SK-N-MC (cell line): ENCODE measurements at regions not wholly inside any gene's neighbourhood (a gene's known extent, or its start where the extent isn't known, plus 50 kb on each side); places are given as distances from the start of the nearest gene placed in this dataset.

Source experiments
- DNase-seq: peaks from one replicate; pipeline ENCODE4 v3.0.0-alpha.2; 2011; ENCODE audit warnings: low read depth, low spot score
- H3K27ac ChIP-seq: fragments of 200-600 bp; sonication (generic); 2 replicates; pipeline ENCODE4 v1.5.1; 2016; ENCODE audit warnings: mixed run types
- H3K36me3 ChIP-seq: fragments of 200-600 bp; sonication (generic); 2 replicates; pipeline ENCODE4 v1.6.1; 2017; ENCODE audit warnings: antibody characterized with exemption, low read length, mixed read lengths; ENCODE audit not compliant: insufficient read depth
- H3K4me3 ChIP-seq: fragments of 200-600 bp; sonication (generic); 2 replicates; pipeline ENCODE4 v1.5.1; 2016
- H3K9ac ChIP-seq: fragments of 200-600 bp; sonication (generic); 2 replicates; pipeline ENCODE4 v1.8.0; 2017; ENCODE audit warnings: mixed run types, mixed read lengths; ENCODE audit not compliant: insufficient read length
- H3K9me3 ChIP-seq: fragments of 200-600 bp; sonication (generic); 2 replicates; pipeline ENCODE4 v1.6.1; 2017; ENCODE audit warnings: low read depth, mild to moderate bottlenecking, antibody characterized with exemption, low read length, moderate library complexity, mixed read lengths
- EZH2 ChIP-seq: fragments of 200-600 bp; sonication (generic); IDR thresholded peaks from one replicate; pipeline ENCODE4 v1.6.1; 2017; ENCODE audit warnings: antibody characterized with exemption
- FOXP2 ChIP-seq: optimal IDR thresholded peaks from 2 replicates; pipeline ENCODE3; 2011; ENCODE audit warnings: mild to moderate bottlenecking, moderate library complexity; ENCODE audit not compliant: insufficient read depth; ENCODE audit errors: extremely low read length, control extremely low read depth
- POLR2AphosphoS5 ChIP-seq: IDR thresholded peaks from 2 replicates; pipeline ENCODE4 v1.6.1; 2012; ENCODE audit warnings: mild to moderate bottlenecking, low read depth, low read length, borderline replicate concordance

- no peak for TF ChIP-seq FOXP2
- TF ChIP-seq POLR2AphosphoS5: no peak
- TF ChIP-seq EZH2: no peak
- H3K36me3 ChIP-seq: no peaks in the 10 kb centered on the region
- H3K9me3 ChIP-seq: no peaks in the 10 kb centered on the region
- no peak for DNase-seq
- no peak overlapping the region for H3K4me3 ChIP-seq
- H3K9ac ChIP-seq: no peak overlapping the region
- no peak overlapping the region for H3K27ac ChIP-seq
These were observed 72.4 kb upstream of the AMZ2 start for GRCh38 chr17:68175416-68175815.

GRCh38 chr17:68175905-68176304 is 71.9 kb upstream of the AMZ2 start:
- no peak overlapping the region for H3K4me3 ChIP-seq
- no peaks in the 10 kb centered on the region for H3K36me3 ChIP-seq
- H3K9ac ChIP-seq: no peak overlapping the region
- H3K9me3 ChIP-seq: no peaks in the 10 kb centered on the region
- no peak for DNase-seq
- TF ChIP-seq POLR2AphosphoS5 (no peak), EZH2 (no peak), FOXP2 (no peak)
- H3K27ac ChIP-seq: no peak overlapping the region

DNA sequence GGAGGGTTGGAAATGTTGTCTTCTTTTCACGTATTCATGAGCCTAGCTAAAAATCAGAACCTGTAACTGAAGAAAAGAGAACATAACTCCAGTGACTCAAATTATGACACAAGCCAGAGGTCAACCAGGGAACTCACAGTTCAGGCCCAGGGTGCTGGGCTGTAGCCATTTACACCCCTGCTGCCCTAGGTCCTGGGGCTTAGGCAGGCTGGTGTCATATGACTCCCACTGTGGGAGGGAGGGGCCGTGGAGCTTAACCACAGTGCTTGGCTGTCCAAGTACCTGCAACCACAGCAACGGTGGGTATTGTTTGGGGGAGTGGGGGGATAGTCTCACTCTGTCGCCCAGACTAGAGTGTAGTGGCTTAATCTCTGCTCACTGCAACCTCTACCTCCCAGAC is 71.1 kb upstream of the AMZ2 start:
- TF ChIP-seq EZH2: no peak
- no peak for TF ChIP-seq FOXP2
- TF ChIP-seq POLR2AphosphoS5: no peak
- Histone ChIP-seq H3K27ac (no peak overlapping the region), H3K36me3 (no peaks in the 10 kb centered on the region), H3K9ac (no peak overlapping the region), H3K4me3 (no peak overlapping the region), H3K9me3 (no peaks in the 10 kb centered on the region)
- no peak for DNase-seq

DNA sequence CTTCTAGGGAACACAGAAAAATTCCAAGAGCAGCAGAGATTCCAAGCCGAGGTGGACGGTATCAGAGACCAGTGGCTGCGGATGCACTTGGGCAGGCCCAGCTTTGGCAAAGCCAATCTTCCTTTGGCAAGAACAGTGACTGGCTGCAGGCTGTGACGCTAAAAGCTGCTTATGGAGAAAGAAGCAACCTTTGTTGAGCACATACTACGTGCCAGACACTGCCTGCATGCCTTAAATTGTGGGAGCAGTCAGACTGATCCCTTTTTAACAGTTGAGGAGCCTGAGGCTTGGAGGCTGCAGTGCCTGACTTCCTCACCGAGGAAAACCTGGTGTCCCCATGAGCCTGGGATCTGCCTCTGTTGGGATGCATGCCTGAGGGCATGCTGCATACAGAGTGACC is 69.0 kb upstream of the AMZ2 start:
- no peak overlapping the region for H3K4me3 ChIP-seq
- DNase-seq: no peak
- H3K9me3 ChIP-seq: no peaks in the 10 kb centered on the region
- H3K36me3 ChIP-seq: no peaks in the 10 kb centered on the region
- no peak for TF ChIP-seq POLR2AphosphoS5
- TF ChIP-seq EZH2: no peak
- no peak overlapping the region for H3K27ac ChIP-seq
- no peak overlapping the region for H3K9ac ChIP-seq

GRCh38 chr17:68179236-68179925 is 68.5 kb upstream of the AMZ2 start:
- no peak overlapping the region for H3K9ac ChIP-seq
- H3K36me3 ChIP-seq: no peaks in the 10 kb centered on the region
- no peak for DNase-seq
- H3K27ac ChIP-seq: no peak overlapping the region
- H3K9me3 ChIP-seq: no peaks in the 10 kb centered on the region
- no peak overlapping the region for H3K4me3 ChIP-seq
- TF ChIP-seq FOXP2 (no peak), POLR2AphosphoS5 (no peak), EZH2 (no peak)

GRCh38 chr17:68179926-68180285 is 67.9 kb upstream of the AMZ2 start:
- no peak overlapping the region for H3K4me3 ChIP-seq
- no peaks in the 10 kb centered on the region for H3K36me3 ChIP-seq
- H3K9ac ChIP-seq: no peak overlapping the region
- H3K9me3 ChIP-seq: no peaks in the 10 kb centered on the region
- no peak for TF ChIP-seq POLR2AphosphoS5
- no peak for DNase-seq
- no peak overlapping the region for H3K27ac ChIP-seq

DNA sequence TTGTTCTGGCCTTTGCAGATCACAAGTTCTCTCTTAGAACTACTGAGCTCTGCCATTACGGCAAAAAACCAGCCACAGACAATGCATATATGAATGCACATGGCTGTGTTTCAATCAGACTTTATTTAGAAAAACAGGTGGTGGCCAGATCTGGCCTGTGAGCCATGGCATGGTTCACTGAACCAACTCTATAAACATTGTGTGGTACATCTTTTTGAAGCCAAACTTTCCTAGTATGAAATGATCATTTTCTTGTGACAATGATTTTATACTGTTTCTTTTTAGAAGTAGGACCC is 65.9 kb upstream of the AMZ2 start:
- no peaks in the 10 kb centered on the region for H3K9me3 ChIP-seq
- no peak for TF ChIP-seq POLR2AphosphoS5
- no peak for TF ChIP-seq FOXP2
- TF ChIP-seq EZH2: no peak
- no peak overlapping the region for H3K27ac ChIP-seq
- H3K9ac ChIP-seq: no peak overlapping the region
- no peak overlapping the region for H3K4me3 ChIP-seq
- no peaks in the 10 kb centered on the region for H3K36me3 ChIP-seq
- no peak for DNase-seq

- TF ChIP-seq POLR2AphosphoS5 (no peak), FOXP2 (no peak), EZH2 (no peak)
- Histone ChIP-seq H3K27ac (no peak overlapping the region), H3K9ac (no peak overlapping the region), H3K36me3 (no peaks in the 10 kb centered on the region), H3K4me3 (no peak overlapping the region), H3K9me3 (no peaks in the 10 kb centered on the region)
- no peak for DNase-seq
These were observed 64.8 kb upstream of the AMZ2 start for GRCh38 chr17:68182940-68183551.

DNA sequence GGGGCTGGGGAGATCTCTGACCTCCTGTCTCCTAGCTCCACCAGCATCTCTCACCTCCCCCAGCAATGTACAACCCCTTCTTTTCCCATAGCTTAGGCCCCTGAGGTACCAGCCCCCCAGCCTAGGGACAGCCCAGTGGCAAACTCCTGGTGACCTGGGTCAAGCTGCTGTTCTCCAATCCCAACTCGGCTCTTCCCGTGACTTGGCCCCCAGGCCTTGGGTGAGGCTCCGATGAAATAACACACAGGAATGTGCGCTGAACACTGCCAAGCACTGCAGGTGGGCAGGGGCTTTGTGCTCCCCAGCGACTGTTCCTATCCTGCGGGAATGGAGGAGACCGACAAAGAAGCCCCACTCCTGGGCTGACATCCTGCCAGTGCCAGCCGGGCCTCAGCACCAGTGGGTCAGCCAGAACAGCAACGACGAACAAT is 63.7 kb upstream of the AMZ2 start:
- H3K36me3 ChIP-seq: no peaks in the 10 kb centered on the region
- no peak overlapping the region for H3K4me3 ChIP-seq
- H3K9me3 ChIP-seq: no peaks in the 10 kb centered on the region
- H3K9ac ChIP-seq: no peak overlapping the region
- no peak for DNase-seq
- no peak for TF ChIP-seq POLR2AphosphoS5
- TF ChIP-seq FOXP2: no peak
- TF ChIP-seq EZH2: no peak
- no peak overlapping the region for H3K27ac ChIP-seq
